Gastrocnemius medialis (tissue), 4 donors: ENCODE measurements at regions not wholly inside any gene's neighbourhood (a gene's known extent, or its start where the extent isn't known, plus 50 kb on each side); places are given as distances from the start of the nearest gene placed in this dataset.

Experiments used
- POLR2A ChIP-seq, 2 donors: fragments of 450-650 bp; IDR thresholded peaks; one replicate each; pipeline ENCODE4 v1.6.1; 2017; ENCODE audit warnings: antibody characterized with exemption in 2 of 2, mild to moderate bottlenecking in 2 of 2, moderate library complexity in 2 of 2
- TF ChIP-seq, protein P1 (sequence below), 5 experiments: fragments of 450-650 bp in 3 of 5; fragments of 200-600 bp in 2 of 5; sonication (generic) in 2 of 5; IDR thresholded peaks in 4 of 5; conservative IDR thresholded peaks in 1 of 5; 1 replicate in 4 of 5; 2 replicates in 1 of 5; pipeline ENCODE4 v1.5.1; 2016 to 2019; ENCODE audit warnings: antibody characterized with exemption in 5 of 5, mild to moderate bottlenecking in 3 of 5, moderate library complexity in 3 of 5

DNA sequence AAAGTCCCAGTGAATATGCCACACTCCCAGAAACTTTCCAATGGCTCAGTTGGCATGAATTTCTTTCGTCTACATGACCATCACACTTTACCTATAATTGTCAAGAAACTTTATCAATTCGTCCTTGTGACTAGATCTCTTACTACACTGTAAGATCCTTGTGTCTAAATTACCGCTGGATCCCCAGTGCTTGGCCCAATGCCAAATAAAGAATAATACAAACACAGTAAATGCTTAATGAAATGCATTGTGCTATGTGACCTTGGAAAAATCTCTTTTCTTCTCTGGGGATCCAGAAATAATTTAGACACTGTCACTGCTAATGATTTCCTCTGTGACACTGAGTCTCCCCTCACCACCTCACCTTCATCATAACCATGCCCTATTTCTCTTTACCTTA is 137.9 kb downstream of the VSIG4 start:
- no peak for TF ChIP-seq POLR2A (IDR thresholded peaks at IDR 0.05)
- TF ChIP-seq, protein P1, sequence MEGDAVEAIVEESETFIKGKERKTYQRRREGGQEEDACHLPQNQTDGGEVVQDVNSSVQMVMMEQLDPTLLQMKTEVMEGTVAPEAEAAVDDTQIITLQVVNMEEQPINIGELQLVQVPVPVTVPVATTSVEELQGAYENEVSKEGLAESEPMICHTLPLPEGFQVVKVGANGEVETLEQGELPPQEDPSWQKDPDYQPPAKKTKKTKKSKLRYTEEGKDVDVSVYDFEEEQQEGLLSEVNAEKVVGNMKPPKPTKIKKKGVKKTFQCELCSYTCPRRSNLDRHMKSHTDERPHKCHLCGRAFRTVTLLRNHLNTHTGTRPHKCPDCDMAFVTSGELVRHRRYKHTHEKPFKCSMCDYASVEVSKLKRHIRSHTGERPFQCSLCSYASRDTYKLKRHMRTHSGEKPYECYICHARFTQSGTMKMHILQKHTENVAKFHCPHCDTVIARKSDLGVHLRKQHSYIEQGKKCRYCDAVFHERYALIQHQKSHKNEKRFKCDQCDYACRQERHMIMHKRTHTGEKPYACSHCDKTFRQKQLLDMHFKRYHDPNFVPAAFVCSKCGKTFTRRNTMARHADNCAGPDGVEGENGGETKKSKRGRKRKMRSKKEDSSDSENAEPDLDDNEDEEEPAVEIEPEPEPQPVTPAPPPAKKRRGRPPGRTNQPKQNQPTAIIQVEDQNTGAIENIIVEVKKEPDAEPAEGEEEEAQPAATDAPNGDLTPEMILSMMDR (IDR thresholded peaks at IDR 0.05 in 4 of 5, conservative IDR thresholded peaks at IDR 0.05 in 1 of 5), result no peak
